ENCODE measurements at regions not wholly inside any gene's neighbourhood (a gene's known extent, or its start where the extent isn't known, plus 50 kb on each side); places are given as distances from the start of the nearest gene placed in this dataset.

DNA sequence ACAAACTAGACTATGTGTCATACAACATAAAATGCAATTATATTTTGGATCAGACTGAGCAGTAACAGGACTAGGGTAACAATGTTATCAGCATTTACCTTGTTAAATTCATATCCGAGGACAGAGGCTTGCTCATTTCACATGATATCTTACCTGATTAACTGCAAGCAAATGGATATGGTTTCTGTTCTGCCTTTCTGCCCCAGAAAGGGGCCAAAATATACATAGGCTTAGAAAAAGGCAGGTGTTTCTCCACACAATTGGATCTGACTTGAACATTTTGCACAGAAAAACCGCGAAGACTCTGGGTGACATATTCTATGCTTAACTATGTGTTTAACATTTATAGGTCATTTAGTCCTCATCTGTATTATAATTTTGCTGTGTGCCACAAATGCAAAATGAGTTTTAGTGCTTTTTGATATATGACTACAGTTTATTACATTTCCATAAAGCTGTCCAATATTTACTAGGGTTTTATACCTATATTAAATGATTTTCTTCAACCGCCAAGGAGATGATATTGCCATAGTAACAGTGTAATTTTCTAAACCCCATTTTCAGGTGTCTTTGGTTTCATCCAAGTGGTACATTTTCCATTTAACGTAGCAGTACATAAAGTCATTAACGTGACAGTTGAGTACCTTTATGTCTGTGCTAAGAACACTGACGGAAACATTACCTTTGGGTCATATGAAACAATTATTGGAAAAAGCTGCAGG is 249.3 kb upstream of the KRR1 start:
- H3K4me1 Mint-ChIP-seq, result peaks cover 0 to 4% (median under 1%) of the 10 kb centered on the region in 4 donors
- no peak for DNase-seq
- H3K27me3 ChIP-seq (ENCODE audit: insufficient read depth, low read length), result no peaks in the 10 kb centered on the region
- peaks cover 0 to 1% of the 10 kb centered on the region in 2 donors for H3K27me3 Mint-ChIP-seq
- no peaks in the 10 kb centered on the region for H3K36me3 ChIP-seq (ENCODE audit: insufficient read depth, low read length)
- H3K27ac ChIP-seq (ENCODE audit: low read depth, low read length), result no peak overlapping the region
- POLR2A ChIA-PET (ENCODE audit: partially characterized antibody), result no interaction called here
- intact Hi-C loops (cut with micrococcal nuclease), result no loop called here
- H3K9me3 Mint-ChIP-seq, result peaks cover 0 to 4% (median 0%) of the 10 kb centered on the region in 8 donors
- H3K9me3 ChIP-seq (ENCODE audit: control insufficient read depth in 1 of 2, low read length in 2 of 2), result no peaks in the 10 kb centered on the region
- no peak overlapping the region for H3K27ac Mint-ChIP-seq
- CTCF ChIA-PET (ENCODE audit: partially characterized antibody), result interaction anchor here (0.7 to 1.0 kb wide), 2 partner anchors 9 to 271 kb away, joined by 3 read pairs; partner anchors contain the start of gene PHLDA1
- H3K4me1 ChIP-seq (ENCODE audit: insufficient read depth, low read length), result no peaks in the 10 kb centered on the region
- H3K4me3 ChIP-seq (ENCODE audit: low read length in 2 of 2), result no peak overlapping the region
- no peaks in the 10 kb centered on the region for H3K36me3 Mint-ChIP-seq
- no peak overlapping the region for H3K4me3 Mint-ChIP-seq

DNA sequence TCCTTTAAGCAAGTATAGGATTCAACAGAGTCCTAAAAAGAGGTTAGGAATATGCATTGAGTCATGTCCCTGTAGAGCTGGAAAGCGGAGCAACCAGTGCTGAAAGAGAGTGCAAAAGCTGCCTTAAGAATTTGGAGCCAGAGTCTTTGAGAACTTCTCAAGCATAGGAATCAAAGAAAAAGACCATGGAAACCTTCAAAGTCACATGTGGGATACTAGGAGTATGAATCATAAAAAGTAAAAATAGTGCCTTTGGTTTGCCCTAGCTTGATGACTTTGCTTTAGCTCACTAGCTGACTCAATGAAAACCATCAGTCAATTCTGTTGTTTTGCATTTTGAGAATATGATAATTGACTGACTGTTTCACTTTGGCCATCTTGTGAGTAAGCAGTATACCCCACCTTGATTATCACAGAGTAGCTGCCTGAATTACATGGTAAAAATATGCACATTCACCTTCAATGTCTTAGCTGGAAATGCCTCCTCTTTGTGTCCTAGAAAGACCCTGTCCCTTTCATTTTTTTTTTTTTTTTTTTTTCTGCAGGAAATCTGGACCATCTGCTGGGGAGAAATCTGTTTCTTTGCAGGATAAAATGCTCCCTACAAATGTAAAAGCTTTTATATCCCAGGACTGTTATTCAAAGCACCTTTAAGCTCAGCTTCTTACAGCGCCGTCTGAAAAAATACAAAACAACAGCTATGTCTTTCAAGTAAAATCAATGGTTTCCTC is 248.6 kb upstream of the KRR1 start:
- ChIA-PET POLR2A (ENCODE audit: partially characterized antibody) (interaction anchor here (1.3 kb wide), 1 partner anchor 271 kb away, joined by 4 read pairs; the partner anchor contains the start of gene PHLDA1), CTCF (ENCODE audit: partially characterized antibody) (interaction anchor here (1.0 kb wide), 1 partner anchor 271 kb away, joined by 3 read pairs; the partner anchor contains the start of gene PHLDA1)
- H3K9me3 ChIP-seq (ENCODE audit: control insufficient read depth in 1 of 2, low read length in 2 of 2), result no peaks in the 10 kb centered on the region
- no peaks in the 10 kb centered on the region for H3K36me3 ChIP-seq (ENCODE audit: insufficient read depth, low read length)
- Mint-ChIP-seq H3K9me3 (peaks cover 0 to 4% (median 0%) of the 10 kb centered on the region in 8 donors), H3K4me3 (no peak overlapping the region), H3K36me3 (no peaks in the 10 kb centered on the region), H3K4me1 (peaks cover 1 to 8% (median 2%) of the 10 kb centered on the region in 4 donors), H3K27ac (no peak overlapping the region), H3K27me3 (peaks cover 0 to 1% of the 10 kb centered on the region in 2 donors)
- H3K27me3 ChIP-seq (ENCODE audit: insufficient read depth, low read length), result no peaks in the 10 kb centered on the region
- no peaks in the 10 kb centered on the region for H3K4me1 ChIP-seq (ENCODE audit: insufficient read depth, low read length)
- no peak overlapping the region for H3K27ac ChIP-seq (ENCODE audit: low read depth, low read length)
- H3K4me3 ChIP-seq (ENCODE audit: low read length in 2 of 2), result no peak overlapping the region
- no peak for DNase-seq
- intact Hi-C loops (cut with micrococcal nuclease), result no loop called here

DNA sequence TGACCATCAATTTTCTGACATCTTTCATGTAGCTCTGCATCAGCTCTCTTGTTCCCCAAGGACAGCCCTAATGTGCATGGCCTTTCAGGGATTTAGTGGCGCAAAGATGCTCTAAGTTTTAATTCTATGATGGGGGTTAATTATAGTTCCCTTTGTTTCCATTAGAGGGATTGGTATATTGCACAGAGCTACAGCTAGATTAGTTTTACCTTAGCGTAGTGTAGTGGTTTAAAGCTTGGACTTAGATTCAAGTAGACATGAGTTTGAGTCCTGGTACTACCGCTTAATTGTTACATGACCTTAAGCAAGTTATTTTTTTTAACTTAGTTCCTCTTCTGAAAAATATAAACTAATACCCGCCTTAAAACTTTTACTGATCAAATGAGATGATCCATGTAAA is 247.8 kb upstream of the KRR1 start:
- Histone ChIP-seq H3K4me3 (ENCODE audit: low read length in 2 of 2) (no peak overlapping the region), H3K36me3 (ENCODE audit: insufficient read depth, low read length) (no peaks in the 10 kb centered on the region), H3K9me3 (ENCODE audit: control insufficient read depth in 1 of 2, low read length in 2 of 2) (no peaks in the 10 kb centered on the region), H3K4me1 (ENCODE audit: insufficient read depth, low read length) (no peaks in the 10 kb centered on the region), H3K27me3 (ENCODE audit: insufficient read depth, low read length) (no peaks in the 10 kb centered on the region), H3K27ac (ENCODE audit: low read depth, low read length) (no peak overlapping the region)
- Mint-ChIP-seq H3K9me3 (peaks cover 0 to 4% (median 0%) of the 10 kb centered on the region in 8 donors), H3K27ac (no peak overlapping the region), H3K36me3 (no peaks in the 10 kb centered on the region), H3K27me3 (peaks cover 0 to 1% of the 10 kb centered on the region in 2 donors), H3K4me3 (no peak overlapping the region), H3K4me1 (peaks cover 2 to 14% (median 7%) of the 10 kb centered on the region in 4 donors)
- intact Hi-C loops (cut with micrococcal nuclease), result no loop called here
- no peak for DNase-seq
- CTCF ChIA-PET (ENCODE audit: partially characterized antibody), result no interaction called here
- POLR2A ChIA-PET (ENCODE audit: partially characterized antibody), result interaction anchor here (1.3 kb wide), 1 partner anchor 272 kb away, joined by 4 read pairs; the partner anchor contains the start of gene PHLDA1

DNA sequence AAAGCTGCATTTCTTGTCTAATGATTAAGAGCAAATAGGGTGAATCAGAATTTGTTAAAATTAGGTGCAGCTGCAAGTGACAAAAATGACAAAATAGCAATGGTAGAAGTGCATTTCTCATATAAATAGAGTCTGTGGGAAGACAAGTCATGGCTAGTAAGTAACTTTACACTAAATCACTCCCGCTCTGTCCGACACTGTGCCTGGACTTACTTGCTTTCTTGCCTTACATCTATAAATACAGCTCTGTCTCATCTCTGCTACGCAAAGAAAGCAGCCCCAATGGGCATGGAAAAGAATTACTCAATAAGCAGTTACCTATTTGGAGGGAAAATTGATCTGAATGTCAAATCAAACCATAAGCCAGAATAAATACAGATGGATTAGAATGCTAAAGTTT is 245.4 kb upstream of the KRR1 start:
- no peak overlapping the region for H3K27ac Mint-ChIP-seq
- no peak for DNase-seq
- H3K27me3 Mint-ChIP-seq, result peaks cover 0 to 1% of the 10 kb centered on the region in 2 donors
- H3K9me3 ChIP-seq (ENCODE audit: control insufficient read depth in 1 of 2, low read length in 2 of 2), result no peaks in the 10 kb centered on the region
- no peaks in the 10 kb centered on the region for H3K36me3 ChIP-seq (ENCODE audit: insufficient read depth, low read length)
- H3K36me3 Mint-ChIP-seq, result no peaks in the 10 kb centered on the region
- intact Hi-C loops (cut with micrococcal nuclease), result no loop called here
- H3K4me1 ChIP-seq (ENCODE audit: insufficient read depth, low read length), result no peaks in the 10 kb centered on the region
- no peak overlapping the region for H3K4me3 ChIP-seq (ENCODE audit: low read length in 2 of 2)
- ChIA-PET CTCF (ENCODE audit: partially characterized antibody) (no interaction called here), POLR2A (ENCODE audit: partially characterized antibody) (no interaction called here)
- no peak overlapping the region for H3K27ac ChIP-seq (ENCODE audit: low read depth, low read length)
- H3K27me3 ChIP-seq (ENCODE audit: insufficient read depth, low read length), result no peaks in the 10 kb centered on the region
- peaks cover 2 to 16% (median 10%) of the 10 kb centered on the region in 4 donors for H3K4me1 Mint-ChIP-seq
- H3K4me3 Mint-ChIP-seq, result no peak overlapping the region
- H3K9me3 Mint-ChIP-seq, result peaks cover 0 to 4% (median 0%) of the 10 kb centered on the region in 8 donors

DNA sequence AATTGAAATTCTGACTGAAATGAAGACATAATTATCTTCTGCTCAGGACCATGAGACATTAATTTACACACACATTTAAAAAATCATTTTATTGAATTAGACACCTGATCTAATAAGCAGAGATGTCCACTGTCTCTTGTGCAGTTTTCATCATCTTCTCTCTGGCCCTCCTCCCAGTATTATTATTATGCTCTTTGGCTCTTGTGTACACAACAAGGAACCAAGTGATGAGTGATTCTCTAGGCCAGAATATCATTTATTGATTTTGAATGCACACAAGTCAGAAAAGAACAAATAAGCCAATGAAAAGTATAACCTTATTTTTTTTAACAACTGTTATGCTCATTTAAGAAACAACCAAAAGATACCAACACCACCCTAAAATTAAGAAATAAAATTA is 244.7 kb upstream of the KRR1 start:
- Mint-ChIP-seq H3K9me3 (peaks cover 0 to 4% (median 0%) of the 10 kb centered on the region in 8 donors), H3K4me3 (no peak overlapping the region), H3K36me3 (no peaks in the 10 kb centered on the region), H3K27me3 (peaks cover 0 to 1% of the 10 kb centered on the region in 2 donors), H3K27ac (no peak overlapping the region), H3K4me1 (peaks cover 2 to 16% (median 10%) of the 10 kb centered on the region in 4 donors)
- CTCF ChIA-PET (ENCODE audit: partially characterized antibody), result no interaction called here
- Histone ChIP-seq H3K27ac (ENCODE audit: low read depth, low read length) (no peak overlapping the region), H3K9me3 (ENCODE audit: control insufficient read depth in 1 of 2, low read length in 2 of 2) (no peaks in the 10 kb centered on the region), H3K4me1 (ENCODE audit: insufficient read depth, low read length) (no peaks in the 10 kb centered on the region), H3K27me3 (ENCODE audit: insufficient read depth, low read length) (no peaks in the 10 kb centered on the region), H3K4me3 (ENCODE audit: low read length in 2 of 2) (no peak overlapping the region), H3K36me3 (ENCODE audit: insufficient read depth, low read length) (no peaks in the 10 kb centered on the region)
- POLR2A ChIA-PET (ENCODE audit: partially characterized antibody), result no interaction called here
- intact Hi-C loops (cut with micrococcal nuclease), result no loop called here
- no peak for DNase-seq

DNA sequence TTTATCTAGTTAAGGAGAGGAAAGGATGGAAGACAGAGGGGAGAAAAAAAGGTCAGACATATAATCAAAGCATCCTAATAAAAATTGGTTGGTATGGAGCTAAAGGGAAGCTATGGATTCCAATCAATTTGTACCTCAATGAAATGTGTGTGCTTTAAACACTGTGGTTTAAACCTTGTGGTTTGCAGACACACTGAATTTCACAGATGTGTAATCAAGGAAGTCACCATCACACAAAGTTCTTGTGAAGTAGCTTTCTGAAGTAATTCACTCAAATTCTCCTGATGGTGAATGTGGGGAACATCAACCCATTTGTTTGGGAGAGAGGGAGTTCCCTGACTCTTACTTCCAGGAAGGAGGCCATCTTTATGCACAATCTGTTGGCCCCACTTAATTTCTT is 243.3 kb upstream of the KRR1 start:
- Histone ChIP-seq H3K4me3 (ENCODE audit: low read length in 2 of 2) (no peak overlapping the region), H3K4me1 (ENCODE audit: insufficient read depth, low read length) (no peaks in the 10 kb centered on the region), H3K27ac (ENCODE audit: low read depth, low read length) (no peak overlapping the region), H3K9me3 (ENCODE audit: control insufficient read depth in 1 of 2, low read length in 2 of 2) (no peaks in the 10 kb centered on the region), H3K27me3 (ENCODE audit: insufficient read depth, low read length) (no peaks in the 10 kb centered on the region), H3K36me3 (ENCODE audit: insufficient read depth, low read length) (no peaks in the 10 kb centered on the region)
- H3K27ac Mint-ChIP-seq, result no peak overlapping the region
- H3K27me3 Mint-ChIP-seq, result peaks cover 0 to 1% of the 10 kb centered on the region in 2 donors
- intact Hi-C loops (cut with micrococcal nuclease), result no loop called here
- no peaks in the 10 kb centered on the region for H3K36me3 Mint-ChIP-seq
- ChIA-PET POLR2A (ENCODE audit: partially characterized antibody) (no interaction called here), CTCF (ENCODE audit: partially characterized antibody) (no interaction called here)
- no peak overlapping the region for H3K4me3 Mint-ChIP-seq
- peaks cover 0 to 4% (median 0%) of the 10 kb centered on the region in 8 donors for H3K9me3 Mint-ChIP-seq
- DNase-seq, result no peak
- H3K4me1 Mint-ChIP-seq, result peaks cover 2 to 16% (median 10%) of the 10 kb centered on the region in 4 donors

DNA sequence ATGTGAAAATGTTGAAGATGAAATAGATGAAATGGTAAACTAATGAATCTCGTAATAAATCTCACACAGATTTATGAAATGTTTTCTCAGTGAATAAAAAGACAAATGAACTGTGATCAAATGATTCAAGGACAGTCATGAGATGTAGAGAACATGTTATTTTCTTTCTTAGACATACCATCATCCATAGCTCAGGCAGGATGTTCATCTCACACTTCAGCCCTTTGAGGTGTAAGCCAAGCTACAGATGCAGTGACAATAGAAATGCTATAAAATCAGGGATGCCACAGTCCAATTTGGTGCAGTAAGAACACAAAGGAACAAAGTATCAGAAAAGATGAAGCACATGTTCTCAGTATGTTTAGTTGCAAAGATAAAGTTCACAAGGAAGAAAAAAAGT is 242.7 kb upstream of the KRR1 start:
- H3K4me3 ChIP-seq (ENCODE audit: low read length in 2 of 2), result no peak overlapping the region
- H3K36me3 ChIP-seq (ENCODE audit: insufficient read depth, low read length), result no peaks in the 10 kb centered on the region
- ChIA-PET POLR2A (ENCODE audit: partially characterized antibody) (no interaction called here), CTCF (ENCODE audit: partially characterized antibody) (no interaction called here)
- DNase-seq, result no peak
- no peaks in the 10 kb centered on the region for H3K4me1 ChIP-seq (ENCODE audit: insufficient read depth, low read length)
- no peaks in the 10 kb centered on the region for H3K36me3 Mint-ChIP-seq
- peaks cover 0 to 4% (median 0%) of the 10 kb centered on the region in 8 donors for H3K9me3 Mint-ChIP-seq
- H3K4me3 Mint-ChIP-seq, result no peak overlapping the region
- no peak overlapping the region for H3K27ac ChIP-seq (ENCODE audit: low read depth, low read length)
- no peaks in the 10 kb centered on the region for H3K9me3 ChIP-seq (ENCODE audit: control insufficient read depth in 1 of 2, low read length in 2 of 2)
- H3K27me3 Mint-ChIP-seq, result peaks cover 0 to 1% of the 10 kb centered on the region in 2 donors
- H3K4me1 Mint-ChIP-seq, result peaks cover 2 to 16% (median 10%) of the 10 kb centered on the region in 4 donors
- no peaks in the 10 kb centered on the region for H3K27me3 ChIP-seq (ENCODE audit: insufficient read depth, low read length)
- H3K27ac Mint-ChIP-seq, result no peak overlapping the region
- intact Hi-C loops (cut with micrococcal nuclease), result no loop called here
